ENCODE measurements at regions not wholly inside any gene's neighbourhood (a gene's known extent, or its start where the extent isn't known, plus 50 kb on each side); places are given as distances from the start of the nearest gene placed in this dataset.
"Not testable (repeated sequence)": the region's sequence is repeated elsewhere in the genome, so short reads cannot be mapped to it uniquely, and the experiment has no call there.

GRCh38 chr1:194047921-194048320 is 861.5 kb upstream of the B3GALT2 start:
- DNase-seq = no peak

DNA sequence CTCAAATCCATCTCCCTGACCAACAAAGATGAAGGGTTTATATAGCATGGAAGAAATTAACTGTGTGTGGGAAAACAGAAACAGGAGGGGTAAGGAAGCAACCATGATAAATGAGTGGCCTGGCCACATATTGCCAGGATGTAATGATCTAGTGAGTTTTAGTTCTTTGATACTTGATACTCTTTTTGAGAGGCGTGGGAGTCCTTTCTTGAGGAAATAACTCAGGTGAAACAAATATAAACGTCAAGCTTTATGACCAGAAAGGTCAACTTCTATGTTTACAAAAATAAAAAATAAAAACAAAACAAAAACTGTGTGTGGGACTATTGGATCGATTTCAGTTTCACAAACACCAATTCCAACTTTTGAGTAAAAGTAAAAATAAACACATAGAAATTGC is 860.8 kb upstream of the B3GALT2 start:
- no peak for DNase-seq

GRCh38 chr1:194045416-194045815 is 859.0 kb upstream of the B3GALT2 start:
- DNase-seq = peak; percentile 65

DNA sequence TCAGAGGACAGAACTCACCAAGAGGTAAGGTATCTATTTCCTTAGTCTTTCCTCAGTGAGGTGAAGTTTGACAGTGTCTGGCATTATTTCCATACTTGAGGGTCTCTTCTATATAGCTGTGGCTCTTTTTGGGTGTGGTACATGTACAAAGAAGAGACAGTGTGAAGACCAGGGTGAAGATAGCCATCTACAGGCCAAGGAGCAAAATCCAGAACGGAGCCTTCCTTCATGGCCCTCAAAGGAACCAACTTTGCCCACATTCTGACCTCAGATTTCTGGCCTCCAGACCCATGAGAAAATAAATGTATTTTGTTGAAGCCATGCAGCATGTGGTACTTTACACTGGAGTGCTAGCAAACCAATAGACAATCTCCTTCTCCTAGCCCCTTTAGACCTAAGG is 858.5 kb upstream of the B3GALT2 start:
- no peak for DNase-seq

DNA sequence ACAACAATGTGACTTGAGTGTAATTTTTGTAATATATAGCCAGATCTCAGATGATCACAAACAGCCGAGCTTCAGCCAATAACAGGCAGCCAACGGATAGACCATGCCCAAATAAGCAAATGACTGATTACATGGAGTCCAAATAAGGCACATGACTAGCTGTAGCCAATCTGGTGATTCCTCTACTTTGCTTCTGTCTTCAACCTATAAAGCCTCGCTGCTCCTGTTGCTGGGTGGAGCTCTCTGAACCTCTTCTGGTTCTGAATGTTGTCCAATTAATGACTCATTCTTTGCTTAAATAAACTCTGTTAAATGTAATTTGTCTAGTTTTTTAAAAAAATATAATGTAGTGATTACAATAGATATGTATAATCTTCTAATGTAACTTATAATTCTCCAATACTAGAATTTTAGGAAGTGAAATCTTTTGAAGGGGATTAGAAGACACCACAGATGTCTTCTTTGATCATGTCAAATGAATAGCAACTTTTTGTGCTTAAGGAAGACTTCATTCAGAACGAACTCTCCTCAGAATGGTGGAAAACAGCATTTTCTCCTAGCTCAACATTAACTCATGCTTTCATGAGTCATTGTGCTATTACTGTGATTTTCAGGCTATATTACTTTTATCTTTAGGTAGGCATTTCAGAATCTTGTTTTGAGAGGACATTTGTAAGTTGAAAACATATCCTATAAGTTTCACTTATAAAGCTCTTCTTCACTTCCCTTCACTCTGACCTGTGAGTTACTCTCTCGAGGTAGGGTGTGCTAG is 857.8 kb upstream of the B3GALT2 start:
- DNase-seq = peak; percentile 21

GRCh38 chr1:194042736-194043135 is 856.3 kb upstream of the B3GALT2 start:
- no peak for DNase-seq

DNA sequence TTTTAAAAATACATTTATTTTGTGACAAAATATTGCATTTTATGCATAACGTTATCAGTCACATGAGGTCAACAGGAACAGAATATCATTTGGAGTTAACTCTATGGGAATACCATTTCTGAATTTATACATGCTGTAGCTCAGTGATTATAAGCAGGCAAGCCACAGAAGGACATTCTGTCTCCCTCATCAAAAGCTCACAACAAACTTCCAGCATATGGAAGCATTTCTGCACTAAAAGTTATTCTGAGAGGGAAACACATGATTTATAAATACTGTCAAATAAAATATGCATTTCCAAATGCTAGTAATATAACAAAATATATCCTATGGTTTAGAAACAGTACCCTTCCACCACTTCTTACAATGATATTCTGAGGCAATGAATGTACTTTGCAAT is 854.1 kb upstream of the B3GALT2 start:
- no peak for DNase-seq

GRCh38 chr1:194039578-194039977 is 853.2 kb upstream of the B3GALT2 start:
- no peak for DNase-seq

GRCh38 chr1:194033646-194034045 is 847.2 kb upstream of the B3GALT2 start:
- no peak for DNase-seq

GRCh38 chr1:194028002-194028401 is 841.6 kb upstream of the B3GALT2 start:
- peak; percentile 21 for DNase-seq

DNA sequence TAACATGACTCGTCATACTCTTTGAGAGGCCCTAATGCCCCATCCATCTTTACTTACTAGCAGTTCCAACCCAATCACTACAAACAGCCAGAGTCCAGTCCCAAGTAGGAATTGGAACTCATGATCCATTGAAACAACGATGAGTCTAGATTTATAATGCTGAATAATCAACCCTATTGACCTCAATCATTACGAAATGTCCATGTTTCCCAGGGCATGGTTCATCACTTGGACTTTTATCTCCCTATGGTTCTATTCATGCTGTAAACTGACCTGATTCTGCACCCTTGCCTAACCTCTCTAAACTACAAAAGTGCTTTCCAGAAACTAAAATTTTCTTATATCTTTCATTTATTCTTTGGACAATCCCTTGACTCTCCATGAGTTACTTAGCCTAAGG is 840.0 kb upstream of the B3GALT2 start:
- DNase-seq = no peak

DNA sequence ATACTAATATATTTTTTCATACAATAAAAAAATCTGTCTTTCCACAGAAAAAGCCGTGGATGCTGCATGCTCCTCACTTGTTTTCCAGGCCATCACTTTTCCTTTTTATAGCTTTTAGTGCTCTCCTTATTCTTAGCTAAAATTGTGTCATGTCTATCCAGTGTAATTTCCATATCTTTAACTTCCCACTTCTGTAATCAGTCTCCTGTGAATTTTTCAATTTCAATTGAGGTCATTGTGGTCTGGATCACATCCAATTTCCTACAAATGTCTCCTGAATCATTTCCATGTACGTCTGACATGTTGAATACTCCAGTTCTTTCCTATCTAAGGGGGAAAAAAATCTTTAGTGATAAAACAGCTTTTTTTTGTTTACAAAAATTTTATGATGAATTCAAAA is 838.2 kb upstream of the B3GALT2 start:
- peak; percentile 88 for DNase-seq

GRCh38 chr1:194014014-194014413 is 827.6 kb upstream of the B3GALT2 start:
- DNase-seq = peak; percentile 15

- DNase-seq = no peak
Observed at GRCh38 chr1:194013561-194013960, 827.1 kb upstream of the B3GALT2 start.

DNA sequence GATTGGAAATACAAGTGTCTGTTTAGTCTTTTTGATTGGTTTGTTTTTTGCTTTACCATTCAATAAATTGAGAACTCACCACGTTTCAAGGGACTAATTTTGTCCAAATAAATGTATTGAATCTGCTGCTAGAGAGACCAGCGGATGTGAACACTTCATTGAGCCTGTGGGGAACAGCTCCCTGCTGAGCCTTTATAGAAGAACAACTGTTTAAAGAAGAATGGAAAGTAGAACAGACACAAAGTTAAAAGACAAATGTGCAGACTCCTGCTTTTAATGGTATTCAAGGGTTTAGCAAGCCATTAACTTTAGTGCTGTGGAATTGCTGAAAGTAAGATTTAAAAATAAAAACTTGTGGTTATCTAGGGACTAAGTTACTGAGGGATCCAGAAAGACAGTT is 817.7 kb upstream of the B3GALT2 start:
- DNase-seq = no peak

GRCh38 chr1:194001726-194002350 is 815.4 kb upstream of the B3GALT2 start:
- not testable (repeated sequence) for DNase-seq

GRCh38 chr1:193988885-193989284 is 802.5 kb upstream of the B3GALT2 start:
- no peak for DNase-seq

DNA sequence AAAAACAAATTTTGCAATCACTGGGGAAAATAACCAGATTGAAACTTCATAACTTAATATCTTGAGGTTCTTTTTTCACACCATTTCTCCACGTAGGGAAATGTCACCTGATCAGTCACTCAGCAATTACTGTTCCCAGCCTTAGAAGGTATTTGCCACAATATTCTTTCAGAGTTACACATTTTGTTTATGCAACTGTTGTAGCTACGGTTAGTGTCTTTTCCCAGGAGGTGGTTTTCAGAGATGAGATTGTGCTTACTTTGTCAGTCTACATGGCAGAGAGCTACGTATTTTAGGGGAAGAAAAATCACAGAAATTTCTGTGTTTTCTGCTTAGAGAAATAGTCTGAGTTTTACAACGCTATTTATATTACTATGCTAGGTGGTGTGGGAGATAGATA is 792.8 kb upstream of the B3GALT2 start:
- no peak for DNase-seq

DNA sequence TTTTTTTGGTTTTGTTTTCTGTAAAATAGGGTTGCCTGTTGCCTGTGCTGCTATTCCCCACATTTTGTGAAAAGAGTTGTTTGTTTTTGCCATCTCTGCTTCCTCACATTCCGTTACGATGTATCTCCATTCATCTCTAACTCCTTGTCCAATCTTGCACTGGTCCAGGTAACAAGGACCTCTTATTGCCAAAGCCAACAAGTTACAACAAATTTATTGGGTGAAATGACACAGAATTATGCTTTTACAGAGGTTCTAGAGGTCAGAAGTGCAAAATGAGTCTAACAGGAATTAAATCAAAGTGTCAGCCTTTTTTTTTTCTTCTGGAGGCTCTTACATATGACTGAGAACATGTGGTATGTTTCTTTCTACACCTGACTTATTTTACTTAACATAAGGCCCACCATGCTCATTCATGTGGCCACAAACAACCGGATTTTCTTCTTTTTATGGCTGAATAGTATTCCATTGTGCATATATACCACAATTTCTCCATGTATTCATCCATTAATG is 787.9 kb upstream of the B3GALT2 start:
- no peak for DNase-seq

- no peak for DNase-seq
Observed at GRCh38 chr1:193973428-193973827, 787.0 kb upstream of the B3GALT2 start.

- peak; percentile 53 for DNase-seq
Observed at GRCh38 chr1:193971595-193971994, 785.2 kb upstream of the B3GALT2 start.

DNA sequence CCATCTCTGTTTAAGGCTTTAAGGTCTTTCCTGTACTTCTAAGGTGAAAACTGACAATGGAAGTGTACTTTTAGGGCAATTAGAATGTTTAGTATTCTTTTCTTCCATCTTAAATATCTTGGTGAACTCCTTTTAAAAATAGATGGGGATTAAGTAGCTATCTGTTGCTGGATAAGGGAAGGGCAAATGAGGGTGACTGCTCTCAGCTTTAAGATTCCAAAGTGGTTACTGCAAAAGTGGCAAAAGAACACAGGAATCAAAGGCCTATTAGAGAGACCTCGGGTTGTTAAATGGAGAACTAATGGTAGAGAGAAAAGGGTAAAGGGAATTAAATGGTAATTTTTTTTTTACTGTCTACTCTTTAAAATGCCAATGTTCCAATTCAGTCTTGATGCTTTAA is 774.1 kb upstream of the B3GALT2 start:
- no peak for DNase-seq

GRCh38 chr1:193960040-193960439 is 773.6 kb upstream of the B3GALT2 start:
- no peak for DNase-seq

- DNase-seq = no peak
Observed at GRCh38 chr1:193957556-193958095, 771.2 kb upstream of the B3GALT2 start.

Measured in fibroblast of skin of abdomen (primary cell).